ENCODE measurements at regions not wholly inside any gene's neighbourhood (a gene's known extent, or its start where the extent isn't known, plus 50 kb on each side); places are given as distances from the start of the nearest gene placed in this dataset.
A peak's percentile ranks its signal among the peaks of the same experiment; 100 is the strongest.

DNA sequence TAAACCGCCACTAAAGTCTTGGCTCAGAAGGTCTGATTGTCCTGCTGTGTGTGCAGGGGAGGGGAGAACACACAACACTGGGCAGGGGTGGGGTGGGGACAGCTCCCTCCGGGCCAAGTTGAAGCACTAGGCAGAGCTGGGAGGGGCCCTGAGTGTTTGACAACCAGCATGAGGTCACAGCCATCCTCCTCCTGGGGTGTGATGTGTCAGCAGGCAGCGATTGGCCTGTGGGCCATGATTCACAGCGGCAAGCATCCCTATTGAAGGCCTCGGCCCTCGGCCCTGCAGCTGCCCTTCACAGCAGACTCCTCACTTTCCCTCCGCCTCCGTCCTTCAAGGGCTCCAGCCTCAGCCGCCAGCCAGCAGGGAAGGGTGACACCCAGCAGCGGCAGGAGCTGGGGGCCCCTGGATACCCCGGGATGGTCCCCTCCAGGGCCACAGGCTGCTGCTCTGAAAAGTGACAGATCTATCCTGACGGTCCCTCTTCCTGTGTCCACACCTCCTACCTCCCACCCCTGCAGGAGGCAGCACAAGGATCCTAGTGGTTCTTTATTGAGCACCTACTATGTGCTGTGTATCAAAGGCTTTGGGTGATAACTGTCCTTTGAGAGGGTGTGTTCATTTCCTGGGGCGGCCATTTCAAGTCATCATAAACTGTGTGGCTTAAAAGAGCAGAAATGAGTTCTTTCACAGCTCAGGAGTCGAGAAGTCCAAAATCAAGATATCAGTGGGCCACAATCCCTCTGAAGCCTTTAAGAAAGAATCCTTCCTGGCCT lies 66.0 kb upstream of the SLC25A33 start:
- no peak for DNase-seq (ENCODE audit: extremely low spot score, unreplicated experiment)
- H3K27me3 Mint-ChIP-seq, result peaks cover 9% of the 10 kb centered on the region
- TF ChIP-seq, protein P1, sequence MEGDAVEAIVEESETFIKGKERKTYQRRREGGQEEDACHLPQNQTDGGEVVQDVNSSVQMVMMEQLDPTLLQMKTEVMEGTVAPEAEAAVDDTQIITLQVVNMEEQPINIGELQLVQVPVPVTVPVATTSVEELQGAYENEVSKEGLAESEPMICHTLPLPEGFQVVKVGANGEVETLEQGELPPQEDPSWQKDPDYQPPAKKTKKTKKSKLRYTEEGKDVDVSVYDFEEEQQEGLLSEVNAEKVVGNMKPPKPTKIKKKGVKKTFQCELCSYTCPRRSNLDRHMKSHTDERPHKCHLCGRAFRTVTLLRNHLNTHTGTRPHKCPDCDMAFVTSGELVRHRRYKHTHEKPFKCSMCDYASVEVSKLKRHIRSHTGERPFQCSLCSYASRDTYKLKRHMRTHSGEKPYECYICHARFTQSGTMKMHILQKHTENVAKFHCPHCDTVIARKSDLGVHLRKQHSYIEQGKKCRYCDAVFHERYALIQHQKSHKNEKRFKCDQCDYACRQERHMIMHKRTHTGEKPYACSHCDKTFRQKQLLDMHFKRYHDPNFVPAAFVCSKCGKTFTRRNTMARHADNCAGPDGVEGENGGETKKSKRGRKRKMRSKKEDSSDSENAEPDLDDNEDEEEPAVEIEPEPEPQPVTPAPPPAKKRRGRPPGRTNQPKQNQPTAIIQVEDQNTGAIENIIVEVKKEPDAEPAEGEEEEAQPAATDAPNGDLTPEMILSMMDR (conservative IDR thresholded peaks at IDR 0.05), result no peak
- H3K27ac Mint-ChIP-seq, result no peak overlapping the region
- no peaks in the 10 kb centered on the region for H3K36me3 Mint-ChIP-seq
- H3K4me3 Mint-ChIP-seq, result no peak overlapping the region
- H3K4me1 Mint-ChIP-seq (ENCODE audit: unreplicated experiment), result peaks cover 4% of the 10 kb centered on the region
- H3K9me3 Mint-ChIP-seq, result no peaks in the 10 kb centered on the region

DNA sequence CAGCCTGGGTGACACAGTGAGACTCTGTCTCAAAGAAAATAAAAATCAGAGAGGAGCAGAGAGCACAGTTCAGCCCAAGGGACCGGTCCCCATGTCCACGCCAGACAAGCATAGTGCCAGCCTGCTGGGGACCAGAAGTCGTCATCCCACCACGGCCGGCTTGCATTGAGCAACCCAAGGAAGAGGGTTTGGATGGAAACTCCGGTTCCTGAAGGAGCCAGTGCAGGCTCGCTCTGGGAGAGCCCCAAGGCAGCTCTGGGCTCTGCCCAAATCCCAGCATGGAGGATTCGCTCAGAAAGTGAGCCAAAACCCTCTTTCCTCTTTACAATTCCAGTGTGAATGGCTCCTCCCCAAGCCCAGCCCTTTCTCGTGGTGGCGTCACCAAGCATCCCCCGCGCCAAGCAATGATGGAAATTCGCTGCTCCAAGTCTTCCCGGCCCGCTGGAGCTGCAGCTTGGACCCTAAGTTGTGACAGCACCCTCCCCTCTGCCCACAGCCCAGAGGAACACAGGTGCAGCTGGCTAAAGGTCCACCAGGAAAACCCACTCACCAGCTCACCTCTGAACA lies 64.1 kb upstream of the SLC25A33 start:
- H3K4me3 Mint-ChIP-seq, result no peak overlapping the region
- no peaks in the 10 kb centered on the region for H3K36me3 Mint-ChIP-seq
- no peak for DNase-seq (ENCODE audit: extremely low spot score, unreplicated experiment)
- TF ChIP-seq, protein P1 (conservative IDR thresholded peaks at IDR 0.05), result no peak
- peaks cover 9% of the 10 kb centered on the region for H3K27me3 Mint-ChIP-seq
- H3K27ac Mint-ChIP-seq, result no peak overlapping the region
- H3K4me1 Mint-ChIP-seq (ENCODE audit: unreplicated experiment), result peaks cover 4% of the 10 kb centered on the region
- H3K9me3 Mint-ChIP-seq, result no peaks in the 10 kb centered on the region

DNA sequence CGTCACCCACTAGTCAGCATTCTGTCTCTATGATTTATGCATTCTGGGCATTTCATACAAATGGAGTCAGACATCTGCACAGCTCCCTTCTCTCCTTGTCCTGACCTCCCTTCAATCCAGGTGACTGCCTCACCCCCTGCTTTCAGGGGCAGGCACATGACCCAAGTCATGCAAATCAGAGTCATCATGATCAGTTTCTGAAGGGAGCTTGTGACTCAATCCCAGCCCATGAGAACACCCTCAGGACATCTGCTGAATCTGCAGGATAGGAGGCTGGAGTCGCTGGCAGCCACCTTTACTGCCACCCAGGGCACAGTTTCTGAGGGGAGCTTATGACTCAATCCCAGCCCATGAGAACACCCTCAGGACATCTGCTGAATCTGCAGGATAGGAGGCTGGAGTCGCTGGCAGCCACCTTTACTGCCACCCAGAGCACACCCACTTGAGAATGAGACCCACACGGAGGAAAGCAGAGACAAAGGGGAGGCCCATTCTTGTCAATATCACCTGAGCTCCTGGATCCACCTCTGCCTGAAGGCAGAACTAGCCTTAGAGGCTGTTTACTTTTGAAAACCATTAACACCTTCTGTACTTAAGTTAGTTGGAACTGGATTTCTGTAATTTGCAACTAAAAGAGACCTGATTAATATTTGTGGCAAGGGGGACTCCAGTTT lies 62.3 kb upstream of the SLC25A33 start:
- TF ChIP-seq, protein P1 (conservative IDR thresholded peaks at IDR 0.05), result no peak
- Mint-ChIP-seq H3K9me3 (no peaks in the 10 kb centered on the region), H3K4me1 (ENCODE audit: unreplicated experiment) (peaks cover 4% of the 10 kb centered on the region), H3K27me3 (peaks cover 3% of the 10 kb centered on the region), H3K36me3 (no peaks in the 10 kb centered on the region), H3K4me3 (no peak overlapping the region), H3K27ac (peak overlapping the region; percentile 79)
- DNase-seq (ENCODE audit: extremely low spot score, unreplicated experiment), result no peak

DNA sequence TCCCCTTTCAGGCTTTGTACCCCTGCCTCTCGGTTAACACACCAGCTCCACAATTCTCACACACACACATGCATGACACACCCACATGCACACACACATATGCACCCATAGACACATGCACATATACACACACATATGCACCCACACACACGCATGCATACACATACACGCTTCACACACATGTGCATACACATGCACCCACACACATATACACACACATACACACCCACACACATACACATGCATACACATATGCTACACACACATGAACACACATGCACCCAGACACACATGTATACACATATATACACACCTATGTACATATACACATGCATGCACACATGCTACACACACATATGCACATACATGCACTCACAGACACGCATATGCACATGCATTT lies 61.7 kb upstream of the SLC25A33 start:
- TF ChIP-seq, protein P1 (conservative IDR thresholded peaks at IDR 0.05), result no peak
- Mint-ChIP-seq H3K27ac (no peak overlapping the region), H3K27me3 (peaks cover 3% of the 10 kb centered on the region), H3K36me3 (no peaks in the 10 kb centered on the region), H3K4me1 (ENCODE audit: unreplicated experiment) (peaks cover 4% of the 10 kb centered on the region), H3K4me3 (no peak overlapping the region), H3K9me3 (no peaks in the 10 kb centered on the region)
- no peak for DNase-seq (ENCODE audit: extremely low spot score, unreplicated experiment)

DNA sequence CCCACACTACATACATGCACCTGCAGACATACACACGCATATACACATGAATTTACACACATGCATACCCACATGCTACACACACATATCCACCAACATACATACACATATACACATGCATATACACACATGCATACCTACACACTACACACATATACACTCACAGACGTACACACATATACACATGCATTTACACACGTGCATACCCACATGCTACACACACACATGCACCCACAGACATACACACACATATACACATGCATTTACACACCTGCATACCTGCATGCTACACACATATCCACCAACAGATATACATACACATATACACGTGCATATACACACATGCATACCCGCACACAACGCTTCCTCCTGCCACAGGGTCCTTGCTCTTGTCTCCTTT lies 61.2 kb upstream of the SLC25A33 start:
- peaks cover 3% of the 10 kb centered on the region for H3K27me3 Mint-ChIP-seq
- DNase-seq (ENCODE audit: extremely low spot score, unreplicated experiment), result no peak
- H3K4me1 Mint-ChIP-seq (ENCODE audit: unreplicated experiment), result peaks cover 4% of the 10 kb centered on the region
- no peak overlapping the region for H3K4me3 Mint-ChIP-seq
- H3K36me3 Mint-ChIP-seq, result no peaks in the 10 kb centered on the region
- H3K27ac Mint-ChIP-seq, result no peak overlapping the region
- H3K9me3 Mint-ChIP-seq, result no peaks in the 10 kb centered on the region
- TF ChIP-seq, protein P1 (conservative IDR thresholded peaks at IDR 0.05), result no peak

Data from type B pancreatic cell (in vitro differentiated cells).